Activated CD4-positive, alpha-beta T cell treated with anti-CD3 and anti-CD28 coated beads, Interleukin-2, amount 50 U/mL, for 1 hour (primary cell): ENCODE measurements at regions not wholly inside any gene's neighbourhood (a gene's known extent, or its start where the extent isn't known, plus 50 kb on each side); places are given as distances from the start of the nearest gene placed in this dataset.
"Not testable (repeated sequence)": the region's sequence is repeated elsewhere in the genome, so short reads cannot be mapped to it uniquely, and the experiment has no call there.

Source experiments
- DNase-seq: peaks from one replicate; pipeline ENCODE4 v3.0.0-alpha.2; 2020

GRCh38 chr16:16960785-16961184 is 510.0 kb downstream of the XYLT1 start:
- DNase-seq = no peak

DNA sequence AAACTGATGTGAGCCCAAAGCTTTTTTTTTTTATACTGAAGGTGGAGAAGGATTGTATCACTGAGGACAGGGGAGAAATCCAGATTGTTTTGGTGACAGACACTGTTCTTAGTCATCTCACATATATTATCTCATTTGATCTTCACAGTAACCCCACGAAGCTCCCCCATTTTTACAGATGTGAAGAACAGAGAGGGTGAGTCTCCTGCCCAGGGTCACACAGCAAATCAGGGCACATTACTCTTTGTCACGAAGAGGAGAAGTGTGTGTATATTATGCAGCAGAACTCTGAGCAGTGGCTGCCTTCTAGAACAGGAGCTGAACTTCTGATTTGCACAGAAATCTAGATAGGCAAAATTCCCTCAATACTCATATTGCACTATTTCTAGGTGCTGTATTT is 504.3 kb downstream of the XYLT1 start:
- DNase-seq = no peak

DNA sequence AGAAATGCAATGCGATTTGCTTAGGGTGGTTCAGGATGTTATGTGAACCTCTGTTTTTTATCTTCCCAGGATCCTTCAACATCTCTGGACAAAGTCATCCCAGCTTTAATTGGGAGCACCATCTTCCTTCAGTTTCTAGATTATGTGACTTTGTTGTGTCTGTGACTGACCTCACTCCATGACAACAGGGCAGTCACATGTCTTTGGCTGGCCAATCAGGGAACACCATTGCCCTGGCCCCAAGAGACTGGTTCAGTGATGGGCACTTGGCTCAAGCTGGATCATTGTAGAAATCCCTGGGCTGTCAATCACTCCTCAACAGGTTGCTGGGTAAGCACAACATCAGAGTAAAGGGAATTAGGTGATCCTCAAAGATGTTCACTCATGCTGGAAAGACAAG is 499.7 kb downstream of the XYLT1 start:
- no peak for DNase-seq

GRCh38 chr16:16972831-16973230 is 497.9 kb downstream of the XYLT1 start:
- no peak for DNase-seq

DNA sequence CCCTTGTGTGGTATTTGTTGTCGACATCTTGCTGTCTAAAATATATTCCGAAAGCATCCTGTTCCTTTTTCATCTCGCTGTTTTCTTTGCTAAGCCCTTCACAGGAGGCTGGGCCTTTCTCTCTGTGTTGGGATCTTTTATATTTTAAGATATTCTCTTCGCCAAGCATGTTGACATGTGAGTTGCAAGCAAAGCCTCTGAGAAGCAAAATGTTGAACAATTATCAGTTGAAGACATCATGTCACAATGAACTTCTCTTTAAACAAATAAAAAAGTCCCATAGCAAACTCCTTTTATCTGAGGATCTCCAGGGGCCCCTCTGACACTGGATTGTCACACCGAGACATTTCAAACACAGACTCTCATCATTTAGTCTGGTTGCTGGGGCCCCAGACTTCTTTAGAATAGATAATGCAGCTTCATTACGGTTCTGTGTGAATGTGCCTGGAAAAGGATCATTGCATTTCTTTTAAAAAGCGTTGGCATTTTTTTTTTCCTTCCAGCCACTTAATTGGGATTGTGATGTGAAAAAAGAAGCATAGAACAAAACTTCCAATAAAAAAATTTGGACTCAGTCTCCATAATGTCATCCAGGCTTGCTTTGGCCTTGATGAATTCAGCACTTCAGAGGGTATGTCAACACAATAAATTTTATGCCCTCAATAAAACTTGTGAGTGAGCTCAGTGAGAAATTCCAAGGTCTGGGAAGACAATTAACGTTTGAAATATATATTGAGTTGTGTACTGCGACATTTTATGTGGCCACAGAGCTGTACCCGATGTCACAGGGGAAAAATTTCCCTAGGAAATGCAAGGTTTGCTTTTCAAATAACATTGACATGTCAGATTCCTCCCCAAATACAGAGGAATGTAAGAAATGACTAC is 496.8 kb downstream of the XYLT1 start:
- DNase-seq = no peak

DNA sequence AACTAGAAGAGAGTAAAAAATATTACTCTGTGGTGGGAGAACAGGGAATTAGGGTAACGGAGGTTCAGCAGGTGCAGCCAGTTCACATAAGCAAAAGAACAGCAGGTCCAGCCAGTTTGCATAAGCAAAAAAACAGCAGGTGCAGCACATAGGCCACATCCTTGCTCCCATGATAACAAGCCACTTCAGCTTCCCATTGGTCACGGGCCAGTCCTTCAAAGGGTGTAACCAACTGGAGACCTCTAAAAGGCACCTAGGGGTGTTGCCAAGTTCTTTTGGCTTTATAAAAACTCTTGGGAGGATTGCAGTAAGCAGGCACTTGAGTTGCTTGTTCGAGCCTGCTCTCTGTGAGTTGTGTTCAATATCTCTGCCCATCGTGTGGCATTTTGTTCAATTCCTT is 488.1 kb downstream of the XYLT1 start:
- DNase-seq = no peak

- DNase-seq = no peak
Observed at GRCh38 chr16:16983582-16983981, 487.2 kb downstream of the XYLT1 start.

DNA sequence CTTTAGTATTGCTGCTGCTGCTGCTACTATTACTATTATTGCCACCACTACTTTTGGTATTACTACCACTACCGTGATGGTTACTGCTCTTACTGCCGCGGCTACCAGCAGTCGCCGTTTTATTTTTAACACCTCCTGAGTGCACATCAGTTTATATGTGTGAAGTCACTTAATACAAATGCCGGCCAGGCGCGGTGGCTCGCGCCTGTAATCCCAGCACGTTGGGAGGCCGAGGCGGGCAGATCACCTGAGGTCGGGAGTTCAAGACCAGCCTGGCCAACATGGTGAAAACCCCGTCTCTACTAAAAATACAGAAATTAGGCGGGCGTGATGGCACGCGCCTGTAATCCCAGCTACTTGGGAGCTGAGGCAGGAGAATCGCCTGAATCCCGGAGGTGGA is 486.7 kb downstream of the XYLT1 start:
- not testable (repeated sequence) for DNase-seq

- no peak for DNase-seq
Observed at GRCh38 chr16:16985707-16986106, 485.1 kb downstream of the XYLT1 start.

DNA sequence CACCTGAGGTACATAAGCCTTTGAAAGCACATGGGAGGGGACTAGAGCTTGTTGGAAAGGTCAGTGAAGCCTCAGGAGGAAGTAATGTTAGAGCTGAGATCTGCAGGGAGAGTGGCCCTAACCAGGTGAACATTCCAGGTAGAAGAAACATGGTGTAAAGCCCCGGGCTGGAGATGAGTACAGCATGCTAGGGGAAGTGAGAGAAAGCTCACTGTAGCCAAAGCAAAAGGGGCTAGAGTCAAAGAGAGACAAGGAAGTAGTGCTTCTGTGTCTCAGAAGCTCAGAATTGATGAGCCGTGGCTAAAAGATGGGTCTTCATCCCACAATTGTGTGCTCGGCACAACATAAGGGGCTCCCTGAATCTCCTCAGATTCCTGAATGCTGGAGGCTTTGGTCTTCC is 481.8 kb downstream of the XYLT1 start:
- no peak for DNase-seq

DNA sequence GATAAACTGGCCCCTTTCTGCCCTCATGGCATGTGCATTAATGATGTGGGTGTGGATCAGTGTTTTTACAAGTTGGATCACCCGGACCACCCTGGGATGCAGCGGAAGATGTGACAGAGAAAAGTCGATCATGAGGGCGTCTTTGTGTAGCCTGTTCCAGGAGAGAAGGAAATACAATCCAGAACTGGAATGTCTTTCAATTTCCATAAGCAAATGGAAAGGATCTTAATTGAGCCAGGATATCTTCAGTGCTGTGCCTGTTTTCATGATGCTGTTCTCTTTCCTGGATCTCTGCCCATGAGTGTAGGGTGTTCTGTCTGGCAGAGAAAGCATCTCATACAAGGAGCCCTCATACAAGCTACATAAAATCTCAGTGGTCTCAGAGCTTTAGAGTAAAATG is 481.4 kb downstream of the XYLT1 start:
- DNase-seq = no peak

GRCh38 chr16:16991711-16992110 is 479.0 kb downstream of the XYLT1 start:
- DNase-seq = no peak

DNA sequence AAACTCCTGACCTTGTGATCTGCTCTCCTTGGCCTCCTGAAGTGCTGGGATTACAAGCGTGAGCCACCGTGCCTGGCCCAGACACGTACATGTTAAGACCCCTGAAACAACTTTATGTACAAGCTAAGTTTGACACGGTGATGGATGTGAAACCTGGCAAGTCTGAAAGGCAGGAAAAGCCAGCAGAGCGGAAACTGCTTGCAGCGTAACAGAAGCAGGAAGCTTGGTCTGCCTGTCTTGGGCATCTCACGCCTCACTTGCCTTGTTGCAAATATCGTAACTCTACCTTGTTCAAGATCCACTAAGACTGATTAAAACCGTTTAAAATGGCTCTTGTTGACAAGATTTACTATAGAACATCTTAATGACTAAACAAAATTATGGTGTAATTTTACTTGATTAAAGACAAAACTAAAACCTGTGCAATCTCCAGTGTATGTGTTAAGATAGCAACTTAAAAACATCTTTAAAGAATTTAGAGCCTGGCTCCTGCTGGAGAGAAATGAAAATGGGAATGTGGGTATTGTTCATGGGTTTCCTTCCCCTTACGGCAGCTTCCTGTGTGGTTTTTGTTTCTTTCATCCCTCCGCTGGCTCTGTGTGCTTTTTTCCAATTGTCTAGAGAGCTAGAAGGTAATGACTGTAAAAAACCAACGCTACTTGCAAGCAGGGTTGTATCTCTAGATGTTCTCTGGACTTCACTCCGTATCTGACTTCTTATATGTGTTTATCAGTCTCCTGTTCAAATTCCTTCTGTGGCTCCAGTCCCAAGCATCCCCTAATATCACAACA is 477.6 kb downstream of the XYLT1 start:
- no peak for DNase-seq

DNA sequence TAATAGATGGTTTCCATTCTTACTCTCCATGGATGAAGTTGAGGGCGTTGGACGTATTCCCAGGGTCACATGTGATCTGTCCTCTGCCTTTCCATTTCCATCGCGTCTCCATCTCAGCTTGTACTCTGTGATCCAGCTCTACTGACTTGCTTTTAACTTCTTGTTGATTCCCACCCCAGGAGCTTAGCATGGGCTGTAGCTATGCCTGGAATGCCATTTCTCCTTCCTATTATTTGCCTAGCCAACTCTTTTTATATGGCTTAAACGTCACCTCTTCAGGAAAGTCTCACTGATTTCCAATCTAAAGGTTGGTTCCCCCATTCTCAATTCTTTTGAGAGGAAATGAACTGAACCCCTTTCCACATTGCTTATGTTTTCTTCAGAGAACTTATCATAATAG is 475.9 kb downstream of the XYLT1 start:
- DNase-seq = no peak

GRCh38 chr16:16996827-16997226 is 473.9 kb downstream of the XYLT1 start:
- DNase-seq = no peak

GRCh38 chr16:16997349-16997748 is 473.4 kb downstream of the XYLT1 start:
- DNase-seq = no peak

GRCh38 chr16:17001471-17001870 is 469.3 kb downstream of the XYLT1 start:
- no peak for DNase-seq

GRCh38 chr16:17002565-17002964 is 468.2 kb downstream of the XYLT1 start:
- no peak for DNase-seq

DNA sequence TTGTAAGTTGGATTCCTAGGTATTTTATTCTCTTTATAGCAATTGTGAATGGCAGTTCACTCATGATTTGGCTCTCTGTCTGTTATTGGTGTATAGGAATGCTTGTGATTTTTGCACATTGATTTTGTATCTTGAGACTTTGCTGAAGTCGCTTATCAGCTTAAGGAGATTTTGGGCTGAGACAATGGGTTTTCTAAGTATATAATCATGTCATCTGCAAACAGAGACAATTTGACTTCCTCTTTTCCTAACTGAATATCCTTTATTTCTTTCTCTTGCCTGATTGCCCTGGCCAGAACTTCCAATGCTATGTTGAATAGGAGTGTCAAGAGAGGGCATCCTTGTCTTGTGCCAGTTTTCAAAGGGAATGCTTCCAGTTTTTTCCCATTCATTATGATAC is 464.8 kb downstream of the XYLT1 start:
- not testable (repeated sequence) for DNase-seq

DNA sequence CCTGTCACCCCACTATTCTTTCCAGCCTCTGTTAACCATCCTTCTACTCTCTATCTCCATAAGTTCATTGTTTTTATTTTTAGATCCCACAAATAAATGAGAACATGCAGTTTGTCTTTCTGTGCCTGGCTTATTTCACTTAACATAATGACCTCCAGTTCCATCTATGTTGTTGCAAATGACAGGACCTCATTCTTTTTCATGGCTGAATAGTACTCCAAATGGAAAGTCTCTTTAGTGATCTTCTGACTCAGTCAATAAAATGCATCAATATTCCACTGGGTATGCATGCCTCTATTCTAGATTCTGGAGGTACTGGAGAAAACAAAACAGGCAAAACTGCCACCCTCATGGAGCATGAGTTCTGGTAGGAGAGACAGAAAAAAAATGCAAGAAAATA is 459.0 kb downstream of the XYLT1 start:
- no peak for DNase-seq

DNA sequence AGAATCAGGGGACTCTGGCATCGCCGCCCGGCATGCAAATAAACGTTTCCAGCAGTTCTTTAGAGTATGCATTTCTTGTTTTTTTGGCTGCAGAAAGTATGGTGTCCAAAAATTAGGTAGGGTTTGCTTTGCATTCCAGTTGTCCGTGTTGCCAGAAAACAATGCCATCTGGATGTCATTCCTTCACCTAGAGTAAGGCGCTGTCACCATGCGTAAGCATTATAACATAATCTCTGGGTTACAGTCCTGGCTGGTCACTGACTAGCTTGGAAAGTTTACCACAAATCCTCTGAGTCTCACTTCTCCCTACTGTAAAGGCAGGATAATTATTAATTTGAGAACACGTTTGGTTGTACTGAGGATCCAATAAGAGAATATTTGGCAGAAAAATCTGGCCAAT is 457.7 kb downstream of the XYLT1 start:
- DNase-seq = no peak

- DNase-seq = no peak
Observed at GRCh38 chr16:17014484-17015121, 456.2 kb downstream of the XYLT1 start.

DNA sequence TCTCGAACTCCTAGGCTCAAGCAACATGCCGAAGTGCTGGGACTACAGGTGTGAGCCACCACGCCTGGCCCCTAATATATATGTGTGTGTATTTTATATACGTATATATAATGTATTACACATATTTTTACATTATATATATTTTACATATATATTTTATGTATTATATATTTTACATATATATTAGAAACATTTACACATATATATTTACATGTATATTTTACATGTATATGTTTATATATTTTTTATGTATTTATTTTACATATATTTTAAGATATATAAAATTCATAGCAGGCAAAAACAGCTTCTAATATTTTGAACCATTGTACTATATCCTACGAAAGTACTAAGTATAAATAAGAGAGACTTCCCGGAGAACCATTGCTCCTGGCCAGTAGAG is 455.1 kb downstream of the XYLT1 start:
- no peak for DNase-seq

- no peak for DNase-seq
Observed at GRCh38 chr16:17017442-17017841, 453.3 kb downstream of the XYLT1 start.
